Stimulated activated naive CD4-positive, alpha-beta T cell (primary cell): ENCODE measurements at regions not wholly inside any gene's neighbourhood (a gene's known extent, or its start where the extent isn't known, plus 50 kb on each side); places are given as distances from the start of the nearest gene placed in this dataset.
"Not testable (repeated sequence)": the region's sequence is repeated elsewhere in the genome, so short reads cannot be mapped to it uniquely, and the experiment has no call there.

Experiments
- DNase-seq, 6 experiments: peaks; one replicate each; lab custom pipeline; 2025; lab: John Stamatoyannopoulos, UW

DNA sequence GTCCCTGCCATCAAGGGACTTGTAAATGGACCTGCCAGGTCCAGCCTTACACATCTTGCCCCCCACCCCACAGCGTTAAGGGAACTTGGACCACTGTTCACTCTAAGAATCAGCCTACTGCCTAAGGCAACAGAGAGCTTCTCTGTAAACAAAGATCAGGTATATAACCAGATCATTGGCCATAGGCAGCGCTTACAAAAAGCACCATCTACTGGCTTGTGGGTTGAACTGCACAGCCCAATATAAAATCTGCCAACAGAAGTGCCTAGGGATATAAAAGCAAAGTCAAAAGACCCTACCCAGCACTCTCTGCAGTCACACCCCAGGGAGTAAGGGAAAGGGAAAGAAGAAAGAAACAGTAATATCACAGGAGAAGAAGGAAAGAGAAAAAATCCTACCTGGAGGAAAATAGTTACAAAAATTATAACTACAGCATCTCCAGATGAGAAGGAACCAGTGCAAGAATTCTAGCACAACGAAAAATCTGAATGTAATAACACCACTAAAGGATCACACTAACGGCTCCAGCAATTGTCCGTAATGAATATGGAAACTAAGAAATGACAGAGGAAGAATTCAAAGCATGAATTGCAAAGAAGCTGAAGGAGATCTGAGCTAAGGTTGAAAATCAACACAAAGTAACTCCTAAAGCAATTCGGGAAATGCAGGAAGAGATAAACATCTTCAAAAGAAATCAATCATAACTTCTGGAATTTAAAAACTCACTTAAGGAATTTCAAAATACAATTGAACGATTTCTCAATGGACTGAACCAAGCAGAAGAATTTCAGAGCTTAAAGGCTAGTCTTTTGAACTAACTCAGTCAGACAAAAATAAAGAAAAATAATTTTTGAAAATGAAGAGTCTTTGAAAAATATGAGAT, 95.2 kb upstream of the PCED1B start:
- peak in 4 of 6 experiments; percentile 8 to 32 (median 14) for DNase-seq

DNA sequence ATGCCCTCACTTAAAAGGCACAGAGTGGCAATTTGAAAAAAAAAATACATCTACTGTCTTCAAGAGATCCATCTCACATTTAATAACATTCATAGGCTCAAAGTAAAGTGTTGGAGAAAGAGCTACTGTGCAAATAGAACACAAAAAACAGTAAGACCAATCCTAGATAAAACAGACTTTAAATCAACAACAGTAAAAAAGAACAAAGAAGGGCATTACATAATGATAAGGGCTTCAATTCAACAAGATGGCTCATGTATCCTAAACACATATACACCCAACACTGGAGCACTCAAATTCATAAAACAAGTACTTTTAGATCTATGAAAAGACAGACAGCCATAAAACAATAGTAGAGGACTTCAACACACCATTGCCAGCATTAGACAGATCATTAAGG, 93.6 kb upstream of the PCED1B start:
- no peak for DNase-seq

DNA sequence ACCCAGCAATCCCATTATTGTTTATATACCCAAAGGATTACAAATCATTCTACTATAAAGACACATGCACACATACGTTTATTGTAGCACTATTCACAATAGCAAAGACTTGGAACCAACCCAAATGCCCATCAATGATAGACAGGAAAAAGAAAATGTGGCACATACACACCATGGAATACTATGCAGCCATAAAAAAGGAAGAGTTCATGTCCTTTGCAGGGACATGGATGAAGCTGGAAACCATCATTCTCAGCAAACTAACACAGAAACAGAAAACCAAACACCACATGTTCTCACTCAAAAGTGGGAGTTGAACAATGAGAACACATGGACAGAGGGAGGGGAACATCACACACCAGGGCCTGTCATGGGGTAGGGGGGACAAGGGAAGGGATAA, 91.3 kb upstream of the PCED1B start:
- DNase-seq: not testable (repeated sequence)

DNA sequence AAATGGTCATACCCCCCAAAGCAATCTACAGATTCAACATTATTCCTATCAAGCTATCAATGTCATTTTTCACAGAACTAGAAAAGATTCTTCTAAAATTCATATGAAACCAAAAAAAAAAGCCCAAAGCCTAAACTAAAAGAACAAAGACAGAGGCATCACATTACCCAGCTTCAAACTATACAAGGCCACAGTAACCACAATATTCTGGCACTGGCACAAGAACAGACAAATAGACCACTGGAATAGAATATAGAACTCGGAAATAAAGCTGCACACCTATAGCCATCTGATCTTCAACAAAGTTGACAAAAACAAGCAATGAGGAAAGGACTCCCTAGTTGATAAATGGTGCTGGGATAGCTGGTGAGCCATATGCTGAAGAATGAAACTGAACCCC, 89.2 kb upstream of the PCED1B start:
- DNase-seq: no peak

DNA sequence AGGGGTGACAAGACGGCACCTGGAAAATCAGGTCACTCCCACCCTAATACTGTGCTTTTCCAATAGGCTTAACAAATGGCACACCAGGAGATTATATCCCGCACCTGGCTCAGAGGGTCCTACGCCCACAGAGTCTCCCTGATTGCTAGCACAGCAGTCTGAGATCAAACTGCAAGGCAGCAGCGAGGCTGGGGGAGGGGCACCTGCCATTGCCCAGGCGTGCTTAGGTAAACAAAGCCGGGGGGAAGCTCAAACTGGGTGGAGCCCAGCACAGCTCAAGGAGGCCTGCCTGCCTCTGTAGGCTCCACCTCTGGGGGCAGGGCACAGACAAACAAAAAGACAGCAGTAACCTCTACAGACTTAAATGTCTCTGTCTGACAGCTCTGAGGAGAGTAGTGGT, 87.4 kb upstream of the PCED1B start:
- DNase-seq: not testable (repeated sequence)

DNA sequence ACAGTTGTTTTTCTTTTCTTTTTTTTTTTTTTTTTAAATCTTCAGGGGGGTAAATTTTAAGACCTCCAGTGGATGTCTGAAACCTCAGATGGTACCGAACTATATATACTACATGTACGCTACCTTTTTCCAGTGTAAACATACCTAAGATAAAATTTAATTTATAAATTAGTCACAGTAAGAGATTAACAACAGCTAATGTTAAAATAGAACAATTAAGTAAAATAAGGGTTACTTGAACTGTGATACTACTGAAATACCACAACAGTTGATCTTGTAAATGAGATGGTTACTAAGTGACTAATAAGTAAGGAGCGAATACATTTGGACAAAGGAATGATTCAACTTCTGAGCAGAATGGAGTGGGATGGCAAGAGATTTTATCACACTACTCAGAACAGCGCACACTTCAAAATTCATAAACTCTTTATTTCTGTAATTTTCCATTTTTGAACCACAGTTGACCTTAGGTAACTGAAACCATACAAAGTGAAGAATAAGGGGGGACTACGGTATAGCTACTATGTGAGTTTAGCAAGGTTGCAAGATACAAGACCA, 80.5 kb upstream of the PCED1B start:
- no peak for DNase-seq

DNA sequence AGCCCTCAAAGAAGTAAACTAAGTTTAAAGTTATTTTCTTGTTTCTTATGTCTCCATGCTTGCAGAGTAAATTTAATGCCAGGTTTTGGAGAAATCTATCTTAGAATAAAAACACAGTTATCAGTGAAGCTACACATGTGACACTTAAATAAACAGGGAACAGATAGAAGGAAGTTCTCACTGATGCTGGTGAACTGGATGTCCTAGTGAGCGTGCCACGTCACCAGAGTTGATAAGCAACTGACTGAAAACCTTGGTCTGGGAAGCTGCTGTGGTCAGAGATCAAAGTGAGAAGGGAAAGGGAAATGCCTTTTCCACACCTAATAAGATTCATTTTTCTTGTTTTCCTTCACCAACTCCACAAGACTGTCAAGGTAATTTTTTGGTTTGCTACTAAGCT, 74.8 kb upstream of the PCED1B start:
- no peak for DNase-seq

DNA sequence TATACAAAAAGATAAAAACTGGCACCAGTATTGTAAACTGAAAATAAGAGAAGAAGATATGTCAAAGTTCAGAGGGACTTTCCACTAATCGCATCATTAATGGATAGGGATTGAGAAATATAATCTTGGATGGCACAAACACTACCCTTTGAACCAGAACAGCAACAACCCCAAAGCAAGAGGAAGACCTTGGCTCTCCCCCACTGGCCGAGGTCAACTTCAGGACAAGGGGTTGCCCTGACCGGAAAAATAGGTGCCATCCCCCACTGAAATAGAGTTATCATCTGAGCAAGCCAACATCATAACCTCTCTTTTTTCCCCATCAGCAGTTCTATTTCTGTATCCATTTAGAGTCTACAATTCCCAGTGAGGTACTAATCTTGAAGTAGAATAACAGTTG, 72.4 kb upstream of the PCED1B start:
- no peak for DNase-seq

DNA sequence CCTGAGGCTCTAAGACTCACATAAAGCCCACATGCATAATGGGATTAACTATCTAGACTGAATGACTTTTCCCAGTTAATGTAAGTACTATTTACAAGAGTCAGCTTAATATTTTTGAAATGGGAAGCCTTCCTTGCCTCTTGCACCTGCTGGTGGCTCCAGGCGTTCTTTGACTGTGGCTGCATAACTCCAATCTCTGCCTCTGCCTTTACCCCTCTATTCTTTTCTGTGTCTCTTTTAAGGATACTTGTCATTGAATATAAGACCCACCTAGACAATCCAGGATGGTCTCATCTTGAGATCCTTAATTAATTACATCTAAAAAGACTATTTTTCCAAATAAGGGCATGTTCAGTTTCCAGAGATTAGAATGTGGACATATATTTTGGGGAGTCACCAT, 66.9 kb upstream of the PCED1B start:
- no peak for DNase-seq

DNA sequence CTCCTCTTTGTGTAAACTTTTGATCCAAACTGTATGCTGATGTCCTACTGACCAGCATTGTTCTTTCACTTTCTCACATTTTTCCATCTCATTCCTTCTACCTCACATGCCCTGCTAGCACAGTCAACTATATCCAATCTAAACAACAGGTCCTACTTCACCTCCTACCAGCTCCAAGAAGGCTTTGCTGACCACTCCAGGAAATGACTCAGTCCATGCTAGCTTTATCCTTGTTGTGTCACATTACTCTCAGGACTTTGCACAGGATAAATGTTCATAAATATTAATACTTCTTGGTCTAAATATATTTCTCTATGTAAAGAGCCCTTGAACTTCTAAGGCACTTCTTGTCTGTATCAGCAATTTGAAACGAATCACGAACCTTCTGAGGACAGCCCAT, 64.9 kb upstream of the PCED1B start:
- no peak for DNase-seq

DNA sequence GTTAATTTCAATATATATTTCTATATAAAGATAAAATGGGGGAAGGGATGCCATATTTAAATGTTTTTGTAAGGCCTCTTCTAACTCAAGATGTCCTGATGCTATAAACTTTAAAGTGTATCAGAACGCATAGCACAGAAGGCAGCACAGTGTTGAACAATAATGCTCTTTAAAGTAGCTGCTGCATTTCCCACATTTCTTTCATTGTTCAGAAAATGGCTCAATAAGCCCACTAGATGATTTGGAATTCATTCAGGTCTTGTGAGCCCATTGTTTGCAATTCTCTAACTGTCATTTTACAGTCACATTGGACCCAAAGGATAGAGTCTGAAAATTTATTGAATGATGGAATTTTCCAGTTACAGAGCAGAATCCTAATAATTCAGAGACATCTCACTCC, 64.0 kb upstream of the PCED1B start:
- no peak for DNase-seq

DNA sequence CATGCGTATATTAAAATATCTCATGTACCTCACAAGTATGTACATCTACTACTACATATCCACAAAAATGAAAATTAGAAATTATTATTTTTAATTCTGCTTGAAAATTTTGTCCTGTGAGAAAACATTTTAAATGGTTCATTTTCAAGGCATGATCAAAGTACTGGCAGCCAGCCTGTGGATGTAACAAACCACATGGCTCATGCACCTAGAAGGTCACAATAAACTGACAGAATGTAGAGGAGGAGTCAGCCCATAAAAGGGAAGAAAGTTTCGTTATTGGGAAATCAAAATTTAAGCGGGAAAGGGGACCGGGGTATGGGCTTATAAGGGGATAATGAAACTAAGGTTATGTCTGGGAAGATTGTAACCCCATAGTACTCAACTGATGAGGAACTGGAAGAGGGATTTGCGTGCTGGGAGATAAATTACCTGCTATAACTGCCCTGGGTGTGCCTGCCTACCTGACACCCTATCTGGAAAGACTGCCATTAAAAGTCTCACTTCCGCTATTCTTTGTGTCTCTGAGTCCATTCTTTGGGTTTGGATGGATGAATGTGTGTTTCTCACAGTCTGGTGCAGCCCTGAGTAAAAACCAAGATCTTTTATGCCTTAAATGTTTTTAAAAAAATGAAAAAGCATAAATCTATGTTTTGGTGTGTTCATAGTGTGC, 62.2 kb upstream of the PCED1B start:
- no peak for DNase-seq

DNA sequence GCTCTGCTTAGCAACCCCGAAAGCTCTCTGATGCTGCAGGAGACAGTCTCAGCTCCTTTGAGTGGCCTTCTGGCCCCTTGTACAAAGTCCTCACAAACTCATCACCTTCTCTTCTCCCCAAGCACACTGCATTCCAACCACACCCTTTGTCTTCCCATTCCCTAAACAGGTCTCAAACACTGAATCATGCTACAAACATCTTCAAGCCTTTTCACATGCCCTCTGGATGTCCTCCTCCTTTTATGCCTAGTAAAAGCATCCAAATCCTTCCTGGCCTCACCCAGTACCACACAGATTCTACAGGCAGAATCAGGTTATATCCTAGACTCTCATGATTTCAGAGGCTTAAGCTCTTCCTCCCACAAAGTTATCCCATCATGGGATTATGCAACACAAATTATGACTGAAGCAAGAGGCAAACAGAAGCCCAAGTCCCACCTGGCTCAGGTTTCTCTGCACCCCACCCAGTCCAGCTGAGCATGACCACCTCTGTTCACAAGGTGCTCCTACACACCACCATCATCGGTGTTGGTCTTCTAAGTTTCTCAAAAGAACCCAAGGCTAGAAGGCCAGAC, 61.4 kb upstream of the PCED1B start:
- DNase-seq: no peak

DNA sequence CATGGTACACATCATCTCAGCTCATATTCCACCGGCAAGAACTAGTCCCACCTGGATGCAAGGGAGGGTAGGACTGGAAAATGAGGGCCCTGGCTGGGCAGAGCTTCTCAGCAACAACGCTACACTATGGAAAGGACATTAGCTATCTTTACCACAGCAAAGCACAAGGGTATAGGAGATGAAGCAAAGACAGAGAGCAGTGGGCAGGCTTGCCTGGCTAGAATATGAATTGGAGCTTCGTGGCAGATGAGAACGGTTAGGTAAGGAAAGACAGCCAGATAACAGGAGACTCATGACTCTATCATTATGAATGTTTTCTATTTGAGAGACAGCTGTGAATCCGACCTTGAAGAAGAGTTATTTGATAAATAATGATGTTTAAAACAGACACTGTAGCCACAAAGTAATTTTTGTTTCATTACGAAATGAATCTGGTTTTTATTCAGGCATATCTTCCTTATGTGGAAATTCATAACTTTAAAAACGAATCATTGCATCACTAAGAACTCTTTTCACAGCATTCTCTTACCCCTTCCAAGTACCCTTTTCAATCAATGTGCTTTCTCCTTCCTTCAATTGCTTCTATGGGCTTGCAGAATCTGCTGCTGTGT, 59.1 kb upstream of the PCED1B start:
- DNase-seq: no peak

DNA sequence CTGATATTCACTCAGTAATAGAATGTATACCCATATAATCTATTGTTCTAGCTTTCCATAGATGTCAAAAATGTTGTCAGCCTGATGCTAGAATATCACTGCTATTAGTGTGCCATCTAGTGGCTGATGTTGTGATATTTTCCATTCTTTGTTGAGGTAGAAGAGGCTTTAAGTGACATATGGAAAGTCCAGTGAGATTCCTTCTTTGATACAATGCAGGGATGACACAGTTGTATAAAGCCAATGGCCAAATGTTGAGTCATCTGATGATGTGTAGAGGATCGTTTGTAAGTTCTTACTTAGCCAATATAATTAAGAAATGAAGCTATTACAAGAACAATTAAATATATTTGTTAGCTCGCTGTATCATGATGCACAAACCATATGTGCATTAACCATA, 58.1 kb upstream of the PCED1B start:
- peak in 3 of 6 experiments; percentile 13 to 62 (median 47) for DNase-seq

DNA sequence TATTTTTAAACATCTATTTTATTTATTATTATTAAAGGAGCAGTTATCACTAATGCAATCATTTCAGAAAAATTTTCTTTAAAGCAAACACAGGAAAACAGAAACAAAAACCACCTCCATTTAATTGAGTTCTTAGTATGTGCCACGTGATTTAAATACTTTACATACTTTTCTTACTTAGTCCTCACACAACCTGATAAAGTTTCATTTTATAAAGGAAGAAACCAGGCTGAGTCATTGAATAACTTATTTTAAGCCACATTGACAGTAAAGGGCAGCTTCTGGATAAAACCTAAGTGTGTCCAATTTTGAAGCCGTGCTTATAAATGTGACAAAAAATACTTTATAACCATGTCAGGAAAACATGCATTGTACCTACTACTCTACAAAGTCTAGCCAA, 57.1 kb upstream of the PCED1B start:
- no peak for DNase-seq

DNA sequence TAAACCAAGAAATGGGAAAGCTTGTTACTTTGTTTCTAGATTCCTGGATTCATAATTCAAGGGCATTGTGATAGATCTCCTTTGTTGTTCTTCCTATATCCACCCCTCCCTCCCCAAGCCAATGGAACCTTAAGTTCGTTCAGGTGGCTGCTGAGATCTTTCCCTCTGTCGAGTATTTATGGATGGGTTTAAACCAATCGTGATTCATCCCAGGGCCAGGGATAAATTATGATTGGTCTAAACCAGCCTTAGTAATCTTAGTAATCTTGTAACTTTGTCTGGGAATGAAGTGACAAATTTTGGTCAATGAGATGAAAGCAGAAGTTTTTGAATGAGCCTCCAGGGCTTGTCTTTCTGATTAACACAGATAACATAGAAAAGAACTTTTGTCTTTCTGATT, 56.1 kb upstream of the PCED1B start:
- no peak for DNase-seq

DNA sequence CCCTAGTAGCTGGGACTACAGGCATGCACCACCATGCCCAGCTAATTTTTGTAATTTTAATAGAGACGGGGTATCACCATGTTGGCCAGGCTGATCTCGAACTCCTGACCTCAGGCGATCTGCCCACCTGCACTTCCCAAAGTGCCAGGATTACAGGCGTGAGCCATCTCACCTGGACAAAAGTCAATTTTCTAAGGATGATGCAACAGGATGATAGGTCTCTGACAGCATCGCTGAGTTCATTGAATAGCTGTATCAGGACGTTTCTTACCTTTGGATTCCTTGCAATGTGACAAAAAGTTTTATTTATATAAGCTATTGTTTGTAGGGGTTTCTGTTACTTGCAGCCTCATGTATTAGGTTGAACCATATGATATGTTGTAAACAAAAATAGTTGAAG, 55.5 kb upstream of the PCED1B start:
- no peak for DNase-seq

DNA sequence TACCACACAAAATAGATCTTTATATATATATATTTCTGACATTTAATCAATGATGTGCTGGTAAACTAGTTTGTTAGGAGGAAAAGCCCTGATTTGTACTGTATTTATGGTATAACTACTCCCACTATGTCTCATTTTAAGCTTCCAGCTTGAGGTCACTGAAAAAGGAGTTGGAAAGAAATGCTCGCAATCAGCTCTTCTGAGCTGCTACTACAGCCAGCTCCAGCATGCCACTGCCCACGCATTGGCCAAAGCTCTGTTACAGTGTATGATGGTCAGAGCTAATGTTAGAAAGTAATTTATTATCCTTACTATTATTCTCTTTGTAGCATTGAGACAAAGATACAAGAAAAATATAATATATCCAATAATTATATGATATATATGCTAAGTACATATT, 55.0 kb upstream of the PCED1B start:
- no peak for DNase-seq

DNA sequence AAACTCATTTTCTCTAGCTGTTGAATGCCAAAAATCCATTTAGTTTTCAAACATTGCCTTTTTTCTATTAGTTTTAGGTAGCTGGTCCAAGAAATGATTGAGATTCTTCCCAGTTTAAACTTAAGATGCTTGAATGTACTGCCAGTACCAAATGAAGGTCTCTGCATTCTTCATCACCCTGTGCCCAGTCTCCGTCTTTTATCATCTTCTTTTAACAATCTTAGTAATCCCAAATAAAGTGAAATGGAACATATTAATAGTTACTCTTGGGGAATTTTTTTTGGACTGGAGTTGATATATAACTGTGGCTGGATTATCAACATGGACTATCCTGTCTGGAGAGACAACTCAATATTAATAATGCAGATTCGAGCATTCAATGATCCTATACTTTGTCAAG, 54.1 kb upstream of the PCED1B start:
- no peak for DNase-seq

DNA sequence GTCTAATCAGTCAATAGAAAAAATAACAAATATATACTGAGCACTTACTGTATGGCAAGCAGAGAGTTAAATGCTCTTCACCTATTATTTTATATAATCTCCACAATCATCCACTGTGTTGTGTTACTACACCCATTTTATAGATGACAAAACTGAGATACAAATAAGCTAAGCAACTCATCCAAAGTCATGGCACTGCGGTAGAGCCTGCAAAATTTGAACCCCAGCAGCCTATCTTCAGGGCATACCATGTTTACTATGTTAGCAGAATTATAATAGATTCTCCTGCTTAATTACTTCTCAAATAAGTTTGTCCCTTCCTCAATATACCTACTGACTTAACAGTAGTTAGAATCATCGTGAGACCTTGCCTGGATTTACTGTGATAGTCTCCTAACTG, 53.6 kb upstream of the PCED1B start:
- no peak for DNase-seq

DNA sequence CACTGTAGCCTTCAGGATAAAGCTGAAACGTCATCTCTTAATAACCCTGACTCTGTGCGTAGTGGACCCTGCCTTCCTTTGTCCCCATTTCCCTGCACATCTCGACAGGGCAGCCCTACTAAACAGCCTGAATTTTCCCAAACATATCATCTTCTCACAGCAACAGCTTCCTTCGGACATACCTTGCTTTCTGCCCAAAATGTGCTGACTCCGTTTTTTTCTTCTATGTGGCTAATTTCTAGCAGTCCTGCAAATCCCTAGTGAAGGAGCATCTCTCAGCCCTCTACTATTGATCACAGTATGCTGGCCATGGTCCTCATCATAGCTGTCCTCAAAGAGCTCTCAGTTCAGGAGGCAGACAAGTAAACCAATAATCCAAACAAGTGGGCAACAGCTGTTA, 53.1 kb upstream of the PCED1B start:
- no peak for DNase-seq
